Mucosa of descending colon (tissue), 3 donors: ENCODE measurements at regions not wholly inside any gene's neighbourhood (a gene's known extent, or its start where the extent isn't known, plus 50 kb on each side); places are given as distances from the start of the nearest gene placed in this dataset.

Experiments
- ATAC-seq: fragments of 200-7000 bp; cut with Tn5 transposase; one replicate; pipeline ENCODE4 v1.9.1; 2020; ENCODE audit warnings: mild to moderate bottlenecking, moderate library complexity
- DNase-seq, 3 donors: peaks; one replicate each; pipeline ENCODE4 v3.0.0-alpha.2; 2020
- H3K36me3 ChIP-seq: fragments of 200-600 bp; one replicate; pipeline ENCODE4 v1.8.0; 2021; ENCODE audit warnings: low read depth, mild to moderate bottlenecking
- H3K4me1 ChIP-seq: fragments of 200-600 bp; one replicate; pipeline ENCODE4 v1.8.0; 2021; ENCODE audit warnings: low read depth, mild to moderate bottlenecking
- H3K4me3 ChIP-seq: fragments of 200-600 bp; one replicate; pipeline ENCODE4 v1.8.0; 2021; ENCODE audit warnings: mild to moderate bottlenecking
- H3K9me3 ChIP-seq: fragments of 200-600 bp; one replicate; pipeline ENCODE4 v1.8.0; 2021; ENCODE audit warnings: mild to moderate bottlenecking
- intact Hi-C, 2 donors: fragments of 100-400 bp; cut with DNase I in 1 of 2; cut with micrococcal nuclease in 1 of 2; formaldehyde crosslinking; loops; one replicate each; pipeline versions ENCODE4 v1.11.0 to v1.11.1; 2022; cut with DNase I, micrococcal nuclease
- TF ChIP-seq, protein P1 (sequence below): fragments of 200-600 bp; IDR thresholded peaks from one replicate; pipeline ENCODE4 v1.8.0; 2022; ENCODE audit warnings: antibody characterized with exemption, mild to moderate bottlenecking
- donor health status: DM: no; HTN: no; CAD: no; lungs with moderate emphysema.
- donor health status: DM: no; HTN: no; CAD: no.
- donor health status: DM: no; HTN: yes; CAD: no.

GRCh38 chr2:239482778-239483712, 82.2 kb upstream of the HDAC4 start:
- no peaks in the 10 kb centered on the region for H3K9me3 ChIP-seq
- TF ChIP-seq, protein P1, sequence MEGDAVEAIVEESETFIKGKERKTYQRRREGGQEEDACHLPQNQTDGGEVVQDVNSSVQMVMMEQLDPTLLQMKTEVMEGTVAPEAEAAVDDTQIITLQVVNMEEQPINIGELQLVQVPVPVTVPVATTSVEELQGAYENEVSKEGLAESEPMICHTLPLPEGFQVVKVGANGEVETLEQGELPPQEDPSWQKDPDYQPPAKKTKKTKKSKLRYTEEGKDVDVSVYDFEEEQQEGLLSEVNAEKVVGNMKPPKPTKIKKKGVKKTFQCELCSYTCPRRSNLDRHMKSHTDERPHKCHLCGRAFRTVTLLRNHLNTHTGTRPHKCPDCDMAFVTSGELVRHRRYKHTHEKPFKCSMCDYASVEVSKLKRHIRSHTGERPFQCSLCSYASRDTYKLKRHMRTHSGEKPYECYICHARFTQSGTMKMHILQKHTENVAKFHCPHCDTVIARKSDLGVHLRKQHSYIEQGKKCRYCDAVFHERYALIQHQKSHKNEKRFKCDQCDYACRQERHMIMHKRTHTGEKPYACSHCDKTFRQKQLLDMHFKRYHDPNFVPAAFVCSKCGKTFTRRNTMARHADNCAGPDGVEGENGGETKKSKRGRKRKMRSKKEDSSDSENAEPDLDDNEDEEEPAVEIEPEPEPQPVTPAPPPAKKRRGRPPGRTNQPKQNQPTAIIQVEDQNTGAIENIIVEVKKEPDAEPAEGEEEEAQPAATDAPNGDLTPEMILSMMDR = no peak
- peak; percentile 56 for ATAC-seq
- no peaks in the 10 kb centered on the region for H3K4me1 ChIP-seq
- no peak overlapping the region for H3K4me3 ChIP-seq
- no peaks in the 10 kb centered on the region for H3K36me3 ChIP-seq
- intact Hi-C loops = no loop called here
- DNase-seq = no peak

- TF ChIP-seq, protein P1 = no peak
- intact Hi-C loops = no loop called here
- ATAC-seq (no peak), DNase-seq (no peak)
- Histone ChIP-seq H3K4me3 (no peak overlapping the region), H3K4me1 (no peaks in the 10 kb centered on the region), H3K36me3 (no peaks in the 10 kb centered on the region), H3K9me3 (no peaks in the 10 kb centered on the region)
Observed at GRCh38 chr2:239479471-239479870, 78.7 kb upstream of the HDAC4 start.

- Histone ChIP-seq H3K9me3 (no peaks in the 10 kb centered on the region), H3K4me1 (no peaks in the 10 kb centered on the region), H3K36me3 (no peaks in the 10 kb centered on the region), H3K4me3 (no peak overlapping the region)
- ATAC-seq (no peak), DNase-seq (no peak)
- TF ChIP-seq, protein P1 = no peak
- intact Hi-C loops = no loop called here
Observed at GRCh38 chr2:239477591-239477990, 76.8 kb upstream of the HDAC4 start.

DNA sequence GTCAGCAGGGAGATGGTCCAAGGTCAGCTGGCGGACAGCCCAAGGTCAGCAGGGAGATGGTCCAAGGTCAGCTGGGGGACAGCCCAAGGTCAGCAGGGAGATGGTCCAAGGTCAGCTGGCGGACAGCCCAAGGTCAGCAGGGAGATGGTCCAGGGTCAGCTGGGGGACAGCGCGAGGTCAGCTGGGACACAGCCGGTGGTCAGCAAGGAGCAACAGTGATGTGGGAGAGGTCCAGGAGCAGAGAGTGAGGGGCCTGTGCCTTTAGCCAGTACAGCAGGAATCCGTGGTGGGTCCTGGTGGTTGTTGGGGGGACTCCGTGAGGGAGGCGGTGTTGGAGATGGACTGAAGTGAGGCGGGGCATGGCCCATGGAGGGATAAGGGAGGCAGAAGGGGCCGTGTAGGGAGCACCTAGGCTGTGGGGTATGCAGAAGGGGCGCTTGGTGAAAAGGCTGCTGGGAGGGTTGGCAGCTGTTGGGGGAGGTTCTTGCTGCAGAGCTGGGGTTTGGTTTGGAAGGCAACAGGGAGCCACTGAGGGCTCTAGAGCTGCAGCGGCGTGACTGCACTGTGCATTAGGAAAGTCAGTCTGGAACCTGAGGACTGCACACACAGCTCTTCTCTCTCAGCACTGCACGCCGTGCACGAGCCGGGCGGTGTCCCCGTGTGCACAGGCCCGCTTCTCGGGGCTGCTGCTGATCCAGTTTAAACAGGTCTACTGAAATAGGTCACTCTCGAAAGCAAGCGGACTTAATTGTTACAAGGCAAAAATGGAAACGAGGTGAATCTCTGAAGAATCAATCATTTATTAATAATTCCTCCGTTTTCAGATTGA, 76.2 kb upstream of the HDAC4 start:
- TF ChIP-seq, protein P1 = no peak
- intact Hi-C loops = no loop called here
- Histone ChIP-seq H3K9me3 (no peaks in the 10 kb centered on the region), H3K36me3 (no peaks in the 10 kb centered on the region), H3K4me3 (no peak overlapping the region), H3K4me1 (no peaks in the 10 kb centered on the region)
- ATAC-seq (no peak), DNase-seq (no peak)

GRCh38 chr2:239476029-239476756, 75.4 kb upstream of the HDAC4 start:
- no peak for DNase-seq
- H3K4me1 ChIP-seq = no peaks in the 10 kb centered on the region
- no peaks in the 10 kb centered on the region for H3K9me3 ChIP-seq
- intact Hi-C loops = no loop called here
- H3K36me3 ChIP-seq = no peaks in the 10 kb centered on the region
- ATAC-seq = no peak
- H3K4me3 ChIP-seq = no peak overlapping the region
- TF ChIP-seq, protein P1 = no peak
